Loucy (cell line): ENCODE measurements at regions not wholly inside any gene's neighbourhood (a gene's known extent, or its start where the extent isn't known, plus 50 kb on each side); places are given as distances from the start of the nearest gene placed in this dataset.

ENCODE experiments used
- CTCF ChIP-seq: fragments of 200-600 bp; sonication (generic); conservative IDR thresholded peaks from 2 replicates; pipeline ENCODE4 v1.5.1; 2014; ENCODE audit warnings: mild to moderate bottlenecking, antibody characterized with exemption, low read length
- EZH2phosphoT487 ChIP-seq: fragments of 200-600 bp; IDR thresholded peaks from 2 replicates; pipeline ENCODE4 v1.6.1; 2018; ENCODE audit warnings: antibody characterized with exemption, mild to moderate bottlenecking, moderate library complexity, borderline replicate concordance

- TF ChIP-seq CTCF (no peak), EZH2phosphoT487 (no peak)
Measured at GRCh38 chr9:88628811-88629210, 93.8 kb downstream of the NXNL2 start.
